Fibroblast of skin of abdomen (primary cell): ENCODE measurements at regions not wholly inside any gene's neighbourhood (a gene's known extent, or its start where the extent isn't known, plus 50 kb on each side); places are given as distances from the start of the nearest gene placed in this dataset.

Source experiments
- DNase-seq: peaks from one replicate; pipeline ENCODE4 v3.0.0-alpha.2; 2013

- DNase-seq, result no peak
Measured at GRCh38 chr13:73242515-73243015, 183.8 kb downstream of the KLF5 start.

- no peak for DNase-seq
Measured at GRCh38 chr13:73240193-73240592, 181.4 kb downstream of the KLF5 start.

- peak; percentile 38 for DNase-seq
Measured at GRCh38 chr13:73235385-73235784, 176.6 kb downstream of the KLF5 start.

- peak; percentile 64 for DNase-seq
Measured at GRCh38 chr13:73231471-73231870, 172.7 kb downstream of the KLF5 start.

GRCh38 chr13:73230716-73231115 is 171.9 kb downstream of the KLF5 start:
- peak; percentile 45 for DNase-seq

GRCh38 chr13:73228546-73228945 is 169.7 kb downstream of the KLF5 start:
- peak; percentile 23 for DNase-seq

GRCh38 chr13:73225990-73226389 is 167.2 kb downstream of the KLF5 start:
- no peak for DNase-seq

- DNase-seq, result peak; percentile 81
Measured at GRCh38 chr13:73224703-73225102, 165.9 kb downstream of the KLF5 start.

GRCh38 chr13:73223372-73223781 is 164.6 kb downstream of the KLF5 start:
- DNase-seq, result no peak

- DNase-seq, result no peak
Measured at GRCh38 chr13:73222627-73223305, 164.0 kb downstream of the KLF5 start.

- no peak for DNase-seq
Measured at GRCh38 chr13:73220966-73221720, 162.3 kb downstream of the KLF5 start.

GRCh38 chr13:73218181-73218580 is 159.4 kb downstream of the KLF5 start:
- no peak for DNase-seq

GRCh38 chr13:73216381-73216831 is 157.6 kb downstream of the KLF5 start:
- peak; percentile 92 for DNase-seq

GRCh38 chr13:73215823-73216222 is 157.0 kb downstream of the KLF5 start:
- peak; percentile 94 for DNase-seq

GRCh38 chr13:73212482-73212881 is 153.7 kb downstream of the KLF5 start:
- DNase-seq, result no peak

- DNase-seq, result no peak
Measured at GRCh38 chr13:73210218-73210883, 151.5 kb downstream of the KLF5 start.

- no peak for DNase-seq
Measured at GRCh38 chr13:73204952-73205351, 146.1 kb downstream of the KLF5 start.

- peak; percentile 72 for DNase-seq
Measured at GRCh38 chr13:73201626-73202025, 142.8 kb downstream of the KLF5 start.

- DNase-seq, result peak; percentile 95
Measured at GRCh38 chr13:73198991-73199411, 140.2 kb downstream of the KLF5 start.

- no peak for DNase-seq
Measured at GRCh38 chr13:73195091-73195490, 136.3 kb downstream of the KLF5 start.

- DNase-seq, result no peak
Measured at GRCh38 chr13:73194310-73194709, 135.5 kb downstream of the KLF5 start.

- no peak for DNase-seq
Measured at GRCh38 chr13:73193554-73193953, 134.7 kb downstream of the KLF5 start.

GRCh38 chr13:73190477-73190876 is 131.7 kb downstream of the KLF5 start:
- peak; percentile 26 for DNase-seq
